RKO (cell line): ENCODE measurements at regions not wholly inside any gene's neighbourhood (a gene's known extent, or its start where the extent isn't known, plus 50 kb on each side); places are given as distances from the start of the nearest gene placed in this dataset.
"Not testable (repeated sequence)": the region's sequence is repeated elsewhere in the genome, so short reads cannot be mapped to it uniquely, and the experiment has no call there.

Experiments used
- DNase-seq: peaks from one replicate; pipeline ENCODE4 v3.0.0-alpha.2; 2016; ENCODE audit warnings: low spot score

DNA sequence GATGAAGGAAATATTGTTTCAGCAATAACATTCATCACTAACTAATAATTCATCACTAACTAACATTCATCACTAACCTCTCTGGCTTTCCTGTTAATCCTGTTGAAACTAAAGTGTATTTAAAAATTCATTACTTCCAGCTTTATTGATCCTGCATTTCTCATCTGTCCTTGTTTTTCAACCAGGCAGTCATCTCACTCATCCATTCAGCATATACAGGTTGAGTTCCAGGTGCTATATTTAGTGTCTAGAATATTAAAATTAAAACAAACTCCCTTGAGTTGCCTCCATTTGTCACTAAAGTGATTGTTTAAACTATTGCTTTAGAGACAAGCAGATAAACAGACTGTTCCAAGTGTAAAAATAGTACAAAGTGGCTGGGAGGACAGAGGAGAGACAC is 58.1 kb downstream of the ATXN7L3B start:
- no peak for DNase-seq

GRCh38 chr12:74598819-74599218 is 61.2 kb downstream of the ATXN7L3B start:
- peak; percentile 52 for DNase-seq

- DNase-seq = no peak
Observed at GRCh38 chr12:74599932-74600331, 62.3 kb downstream of the ATXN7L3B start.

DNA sequence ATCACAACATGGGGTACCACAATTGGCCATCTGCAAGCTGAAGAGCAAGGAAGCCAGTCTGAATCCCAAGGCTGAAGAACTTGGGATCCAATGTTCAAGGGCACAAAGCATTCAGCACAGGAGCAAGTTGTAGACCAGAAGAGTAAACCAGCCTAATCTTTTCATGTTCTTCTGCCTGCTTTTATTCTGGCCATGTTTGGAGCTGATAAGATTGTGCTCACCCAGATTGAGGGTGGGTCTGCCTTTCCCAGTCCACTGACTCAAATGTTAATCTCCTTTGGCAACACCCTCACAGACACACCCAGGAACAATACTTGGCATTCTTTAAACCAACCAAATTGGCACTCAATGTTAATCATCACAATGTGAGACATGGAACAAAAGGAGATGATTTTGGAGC is 63.2 kb downstream of the ATXN7L3B start:
- DNase-seq = not testable (repeated sequence)

GRCh38 chr12:74602881-74603672 is 65.4 kb downstream of the ATXN7L3B start:
- DNase-seq = no peak

GRCh38 chr12:74608231-74608775 is 70.7 kb downstream of the ATXN7L3B start:
- DNase-seq = no peak

- no peak for DNase-seq
Observed at GRCh38 chr12:74610711-74611110, 73.1 kb downstream of the ATXN7L3B start.

DNA sequence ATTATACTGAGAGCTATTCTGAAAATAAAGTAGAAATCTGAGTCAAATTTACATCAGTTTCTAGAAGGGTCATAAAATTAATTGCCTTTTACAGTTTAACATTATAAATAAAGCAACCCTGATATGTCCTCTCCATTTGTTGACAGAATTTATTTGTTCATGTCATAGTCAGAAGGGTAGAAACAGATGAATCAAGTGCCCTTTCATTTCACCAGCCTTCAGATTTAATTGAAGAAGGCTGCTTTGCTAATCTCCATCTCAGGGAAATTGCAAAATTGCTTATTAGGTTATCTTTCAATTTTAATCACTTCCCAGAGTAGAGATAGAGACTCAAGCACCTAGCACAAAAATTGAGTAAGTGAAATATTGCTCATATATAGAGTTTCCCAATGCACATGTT is 76.8 kb downstream of the ATXN7L3B start:
- no peak for DNase-seq

DNA sequence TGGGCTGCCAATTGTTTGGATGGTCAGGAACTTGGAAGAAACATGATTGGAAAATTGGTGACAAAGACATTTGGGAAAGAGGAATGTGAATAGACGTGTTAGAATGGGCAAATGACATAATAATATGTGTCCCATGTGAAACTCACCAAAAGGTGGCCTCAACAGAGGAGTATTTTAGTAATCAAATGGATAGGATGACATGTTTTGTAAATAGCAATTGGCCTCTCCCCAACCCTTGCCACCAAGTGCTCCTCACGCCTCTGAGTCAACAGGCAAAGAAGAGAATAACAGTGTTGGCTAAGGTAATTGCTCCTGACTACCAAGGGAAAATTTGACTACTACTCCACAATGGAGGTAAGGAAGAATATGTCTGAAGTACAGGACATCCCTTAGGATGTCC is 81.4 kb downstream of the ATXN7L3B start:
- no peak for DNase-seq

GRCh38 chr12:74619884-74620283 is 82.2 kb downstream of the ATXN7L3B start:
- DNase-seq = no peak

- no peak for DNase-seq
Observed at GRCh38 chr12:74620921-74621320, 83.3 kb downstream of the ATXN7L3B start.

GRCh38 chr12:74624201-74624600 is 86.6 kb downstream of the ATXN7L3B start:
- no peak for DNase-seq

DNA sequence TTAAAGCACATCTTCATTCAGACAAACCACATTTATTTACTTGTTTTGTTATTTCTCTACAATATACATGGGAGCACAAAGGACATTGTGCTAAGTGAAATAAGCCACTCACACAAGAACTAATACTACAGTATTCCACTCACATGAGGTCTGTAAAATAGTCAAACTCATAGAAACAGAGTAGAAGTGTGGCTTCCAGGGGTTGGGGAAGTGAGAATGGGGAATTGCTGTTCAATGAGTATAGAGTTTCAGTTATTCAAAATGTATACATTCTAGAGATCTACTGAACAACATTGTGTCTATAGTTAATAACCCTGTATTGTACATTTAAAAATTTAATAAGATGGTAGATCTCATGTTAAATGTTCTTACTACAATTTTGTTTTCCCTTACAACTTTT is 88.8 kb downstream of the ATXN7L3B start:
- no peak for DNase-seq

DNA sequence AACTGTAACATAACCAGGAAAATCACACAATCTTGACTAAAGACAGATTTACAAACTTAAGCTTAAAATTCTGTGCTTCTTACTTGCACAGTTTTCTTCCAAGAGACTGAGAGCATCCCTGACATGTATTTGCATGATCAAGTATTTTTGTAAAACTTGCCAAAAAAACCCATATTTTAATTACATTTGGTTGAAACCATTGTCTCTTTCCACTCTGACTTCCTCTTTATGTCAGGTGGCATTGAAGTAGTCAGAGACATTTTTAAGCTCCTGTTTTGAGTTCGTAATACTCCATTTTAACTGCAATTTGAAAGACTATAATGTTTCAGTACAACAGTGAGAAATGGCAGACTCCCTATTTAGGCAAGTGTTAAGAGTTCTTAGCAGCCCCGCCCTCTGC is 103.6 kb downstream of the ATXN7L3B start:
- no peak for DNase-seq

DNA sequence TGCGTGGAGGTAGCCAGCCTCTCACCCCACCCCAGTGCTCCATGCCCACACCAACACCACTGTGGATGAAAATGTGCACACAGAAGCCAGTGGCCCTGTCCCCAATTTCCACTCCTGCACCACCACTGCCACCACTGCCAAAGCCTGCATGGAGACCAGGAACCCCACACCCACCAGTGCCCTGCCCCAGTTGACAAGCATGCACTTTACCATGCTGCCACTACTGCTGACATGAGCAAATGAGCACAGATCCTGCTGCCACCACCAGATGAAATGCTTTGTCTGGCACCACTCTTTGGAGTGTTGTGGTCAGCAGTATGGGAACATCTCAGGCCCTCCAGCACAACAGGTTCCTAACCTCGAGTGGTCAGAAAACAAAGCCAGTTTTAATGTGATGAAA is 104.1 kb downstream of the ATXN7L3B start:
- no peak for DNase-seq

GRCh38 chr12:74644681-74645080 is 107.0 kb downstream of the ATXN7L3B start:
- no peak for DNase-seq

- DNase-seq = peak; percentile 72
Observed at GRCh38 chr12:74646831-74647230, 109.2 kb downstream of the ATXN7L3B start.

DNA sequence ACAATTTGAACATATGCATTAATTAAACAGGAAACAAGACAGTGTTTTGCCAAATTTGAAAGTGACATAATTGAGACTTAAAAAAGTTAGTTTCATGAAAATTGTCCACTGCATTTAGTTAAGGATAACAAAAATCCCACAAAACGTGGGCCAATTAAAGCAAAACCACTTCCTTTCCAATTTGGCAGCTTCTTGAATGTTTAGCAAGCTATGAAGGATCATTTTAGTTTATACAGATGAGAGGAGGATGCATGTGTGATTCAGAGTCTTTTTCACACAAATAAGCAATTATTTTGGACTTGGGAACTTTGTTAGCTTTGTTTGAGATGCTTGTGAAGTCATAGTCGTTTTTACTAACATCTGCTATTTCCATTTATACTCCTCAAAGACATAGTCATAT is 109.6 kb downstream of the ATXN7L3B start:
- no peak for DNase-seq

GRCh38 chr12:74656251-74656650 is 118.6 kb downstream of the ATXN7L3B start:
- DNase-seq = no peak

GRCh38 chr12:74660442-74660841 is 122.8 kb downstream of the ATXN7L3B start:
- no peak for DNase-seq

- DNase-seq = no peak
Observed at GRCh38 chr12:74663958-74664357, 126.3 kb downstream of the ATXN7L3B start.

GRCh38 chr12:74665690-74666089 is 128.1 kb downstream of the ATXN7L3B start:
- no peak for DNase-seq

GRCh38 chr12:74671421-74671820 is 133.8 kb downstream of the ATXN7L3B start:
- no peak for DNase-seq

DNA sequence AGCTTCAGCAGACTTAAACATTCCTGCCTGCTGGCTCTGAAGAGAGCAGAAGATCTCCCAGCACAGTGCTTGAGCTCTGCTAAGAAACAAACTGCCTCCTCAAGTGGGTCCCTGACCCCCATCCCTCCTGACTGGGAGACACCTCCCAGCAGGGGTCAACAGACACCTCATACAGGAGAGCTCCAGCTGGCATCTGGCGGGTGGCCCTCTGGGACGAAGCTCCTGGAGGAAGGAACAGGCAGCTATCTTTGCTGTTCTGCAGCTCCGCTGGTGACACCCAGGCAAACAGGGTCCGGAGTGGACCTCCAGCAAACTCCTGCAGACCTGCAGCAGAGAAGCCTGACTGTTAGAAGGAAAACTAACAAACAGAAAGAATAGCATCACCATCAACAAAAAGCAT is 139.3 kb downstream of the ATXN7L3B start:
- not testable (repeated sequence) for DNase-seq
